A172 (cell line): ENCODE measurements at regions not wholly inside any gene's neighbourhood (a gene's known extent, or its start where the extent isn't known, plus 50 kb on each side); places are given as distances from the start of the nearest gene placed in this dataset.

Source experiments
- DNase-seq: peaks from one replicate; pipeline ENCODE4 v3.0.0-alpha.2; 2015; ENCODE audit warnings: low spot score

- DNase-seq, result no peak
Observed at GRCh38 chr15:94099574-94099960, 131.8 kb upstream of the MCTP2 start.

- no peak for DNase-seq
Observed at GRCh38 chr15:94098921-94099573, 132.3 kb upstream of the MCTP2 start.

- peak; percentile 12 for DNase-seq
Observed at GRCh38 chr15:94097552-94097951, 133.8 kb upstream of the MCTP2 start.

- DNase-seq, result no peak
Observed at GRCh38 chr15:94094310-94094709, 137.1 kb upstream of the MCTP2 start.

GRCh38 chr15:94086341-94086740 lies 145.0 kb upstream of the MCTP2 start:
- DNase-seq, result no peak

GRCh38 chr15:94083467-94084052 lies 147.8 kb upstream of the MCTP2 start:
- DNase-seq, result peak; percentile 81

GRCh38 chr15:94081829-94082228 lies 149.5 kb upstream of the MCTP2 start:
- no peak for DNase-seq

- DNase-seq, result no peak
Observed at GRCh38 chr15:94080989-94081605, 150.3 kb upstream of the MCTP2 start.

- DNase-seq, result peak; percentile 73
Observed at GRCh38 chr15:94080416-94080815, 150.9 kb upstream of the MCTP2 start.

GRCh38 chr15:94079968-94080367 lies 151.4 kb upstream of the MCTP2 start:
- DNase-seq, result no peak

- DNase-seq, result no peak
Observed at GRCh38 chr15:94079459-94079858, 151.9 kb upstream of the MCTP2 start.

- no peak for DNase-seq
Observed at GRCh38 chr15:94077938-94078337, 153.4 kb upstream of the MCTP2 start.

- no peak for DNase-seq
Observed at GRCh38 chr15:94075349-94075748, 156.0 kb upstream of the MCTP2 start.

GRCh38 chr15:94070356-94071295 lies 160.7 kb upstream of the MCTP2 start:
- peak; percentile 76 for DNase-seq

GRCh38 chr15:94069844-94070243 lies 161.5 kb upstream of the MCTP2 start:
- DNase-seq, result no peak

- no peak for DNase-seq
Observed at GRCh38 chr15:94066811-94067210, 164.6 kb upstream of the MCTP2 start.

- DNase-seq, result no peak
Observed at GRCh38 chr15:94066046-94066445, 165.3 kb upstream of the MCTP2 start.

GRCh38 chr15:94064676-94065313 lies 166.6 kb upstream of the MCTP2 start:
- no peak for DNase-seq

- no peak for DNase-seq
Observed at GRCh38 chr15:94061041-94061440, 170.3 kb upstream of the MCTP2 start.

- no peak for DNase-seq
Observed at GRCh38 chr15:94059013-94059587, 172.3 kb upstream of the MCTP2 start.

- DNase-seq, result no peak
Observed at GRCh38 chr15:94057305-94057704, 174.1 kb upstream of the MCTP2 start.
